GM18526 (cell line): ENCODE measurements at regions not wholly inside any gene's neighbourhood (a gene's known extent, or its start where the extent isn't known, plus 50 kb on each side); places are given as distances from the start of the nearest gene placed in this dataset.

Experiments
- POLR2A ChIP-seq: IDR thresholded peaks from 3 replicates; pipeline ENCODE4 v1.6.1; 2011; ENCODE audit not compliant: insufficient read length; ENCODE audit errors: extremely low read depth

- TF ChIP-seq POLR2A: no peak
Observed at GRCh38 chr15:69897061-69897460, 200.7 kb downstream of the TLE3 start.

DNA sequence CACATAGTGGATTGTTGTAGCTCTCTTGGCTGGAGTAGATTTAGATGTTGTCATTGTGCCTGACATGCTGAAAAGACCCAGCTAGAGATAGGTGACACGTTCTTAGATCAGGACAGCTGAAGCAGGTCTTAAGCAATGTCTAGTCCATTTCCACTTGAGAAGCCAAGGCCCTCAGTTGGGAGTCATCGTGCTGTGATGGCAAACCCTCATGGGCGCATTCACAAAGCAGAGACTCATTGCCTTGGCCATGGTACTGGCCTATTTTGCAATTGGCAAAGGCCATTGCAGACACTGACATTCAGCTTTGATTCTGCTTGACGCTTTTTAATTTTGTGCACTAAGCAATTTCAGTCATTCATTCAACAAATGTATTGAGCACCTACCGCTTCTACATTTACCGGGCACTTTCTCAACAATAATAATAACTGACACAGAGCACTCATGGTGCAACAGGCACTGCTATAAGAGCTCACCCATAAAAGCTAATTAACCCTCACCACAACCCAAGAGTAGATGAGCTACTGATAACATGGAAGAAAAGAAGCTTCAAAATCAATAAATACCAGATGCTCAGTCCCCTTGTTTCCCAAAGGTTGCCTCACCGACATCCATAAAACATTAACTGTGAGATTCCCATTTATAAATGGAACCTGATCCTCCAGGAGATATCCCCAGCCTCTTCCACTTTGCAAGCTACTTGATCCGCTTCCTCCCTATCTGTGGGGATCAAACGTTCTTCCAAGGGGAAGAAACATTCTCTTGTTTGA lies 200.1 kb downstream of the TLE3 start:
- no peak for TF ChIP-seq POLR2A

DNA sequence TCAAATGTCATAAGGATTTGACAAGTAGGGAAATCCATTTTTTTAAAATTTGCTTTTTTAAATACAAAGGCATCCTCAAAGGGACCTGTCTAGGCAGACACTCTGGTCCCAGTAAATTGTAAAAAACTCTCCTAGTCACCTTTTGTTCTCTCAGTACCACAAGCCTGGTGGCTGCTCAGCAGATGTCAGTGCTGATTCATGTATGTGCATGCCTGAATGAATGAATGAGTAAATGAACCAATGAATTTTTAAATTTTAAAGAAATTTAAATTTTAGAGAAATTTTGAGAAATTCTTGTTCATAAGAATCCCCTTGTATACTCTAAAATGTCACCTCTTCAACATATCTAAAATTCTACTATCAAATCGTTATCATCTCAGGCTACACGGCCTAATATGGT lies 199.5 kb downstream of the TLE3 start:
- no peak for TF ChIP-seq POLR2A

GRCh38 chr15:69902414-69903062 lies 195.2 kb downstream of the TLE3 start:
- no peak for TF ChIP-seq POLR2A

GRCh38 chr15:69903470-69904469 lies 193.9 kb downstream of the TLE3 start:
- TF ChIP-seq POLR2A: no peak

- TF ChIP-seq POLR2A: no peak
Observed at GRCh38 chr15:69906256-69907185, 191.2 kb downstream of the TLE3 start.

- TF ChIP-seq POLR2A: no peak
Observed at GRCh38 chr15:69908060-69908459, 189.7 kb downstream of the TLE3 start.

GRCh38 chr15:69908590-69909420 lies 188.9 kb downstream of the TLE3 start:
- no peak for TF ChIP-seq POLR2A

- no peak for TF ChIP-seq POLR2A
Observed at GRCh38 chr15:69909719-69910444, 187.8 kb downstream of the TLE3 start.

DNA sequence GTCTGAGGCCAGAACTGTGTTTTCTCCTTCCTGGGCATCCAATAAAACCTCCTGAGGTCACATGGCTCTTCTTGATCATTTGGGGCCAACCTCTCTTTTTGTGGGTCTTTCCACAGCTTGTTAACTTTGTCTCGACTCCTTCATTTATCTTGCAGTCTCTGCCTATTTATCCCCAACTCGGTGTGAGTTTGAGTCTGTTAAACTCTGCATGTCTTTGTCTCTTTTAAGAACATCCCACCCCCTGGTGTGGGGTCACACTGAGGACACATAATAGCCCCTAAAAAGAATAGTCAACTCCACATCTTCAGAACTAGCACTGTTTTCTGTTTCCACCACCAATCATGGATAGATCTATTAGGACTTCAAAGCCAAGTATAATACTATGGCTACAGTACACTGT lies 187.2 kb downstream of the TLE3 start:
- no peak for TF ChIP-seq POLR2A

- no peak for TF ChIP-seq POLR2A
Observed at GRCh38 chr15:69912116-69912515, 185.6 kb downstream of the TLE3 start.

GRCh38 chr15:69914040-69914439 lies 183.7 kb downstream of the TLE3 start:
- TF ChIP-seq POLR2A: no peak

GRCh38 chr15:69914960-69915359 lies 182.8 kb downstream of the TLE3 start:
- no peak for TF ChIP-seq POLR2A
